Right lobe of liver (tissue), 6 donors: ENCODE measurements at regions not wholly inside any gene's neighbourhood (a gene's known extent, or its start where the extent isn't known, plus 50 kb on each side); places are given as distances from the start of the nearest gene placed in this dataset.

Experiments
- ATAC-seq, 4 donors: fragments of 200-7000 bp; cut with Tn5 transposase; one replicate each; pipeline ENCODE4 v1.9.1; 2020; ENCODE audit warnings: mild to moderate bottlenecking in 4 of 4, moderate library complexity in 4 of 4
- DNase-seq, 3 donors: peaks; one replicate each; pipeline ENCODE4 v3.0.0-alpha.2; 2020
- H3K27ac ChIP-seq, 3 donors: fragments of 200-600 bp; one replicate each; pipeline ENCODE4 v1.8.0; 2022
- H3K27me3 ChIP-seq, 2 donors: fragments of 200-600 bp; one replicate each; pipeline ENCODE4 v1.8.0; 2022
- H3K36me3 ChIP-seq, 4 donors: fragments of 200-600 bp; sonication (generic) in 1 of 4; one replicate each; pipeline versions ENCODE4 v1.5.1 to v1.8.0; 2017 to 2022; ENCODE audit warnings: control low read depth in 1 of 4
- H3K4me1 ChIP-seq, 4 donors: fragments of 200-600 bp; sonication (generic) in 1 of 4; one replicate each; pipeline versions ENCODE4 v1.5.1 to v1.8.0; 2017 to 2022; ENCODE audit warnings: control low read depth in 1 of 4
- H3K4me3 ChIP-seq, 3 donors: fragments of 200-600 bp; one replicate each; pipeline ENCODE4 v1.8.0; 2022
- H3K9me3 ChIP-seq, 4 donors: fragments of 200-600 bp; sonication (generic) in 1 of 4; one replicate each; pipeline versions ENCODE4 v1.5.1 to v1.8.0; 2017 to 2022; ENCODE audit warnings: control low read depth in 1 of 4
- POLR2A ChIP-seq: fragments of 450-650 bp; IDR thresholded peaks from one replicate; pipeline ENCODE4 v1.6.1; 2017; ENCODE audit warnings: antibody characterized with exemption, mild to moderate bottlenecking
- WGBS: methylation state at CpG from one replicate; pipeline ENCODE4 v1.1.6; 2018; ENCODE audit warnings: low coverage, low lambda C conversion rate; ENCODE audit not compliant: insufficient coverage; ENCODE audit errors: missing lambda C conversion rate; 5-methylcytosine and 5-hydroxymethylcytosine counted together
- intact Hi-C, 2 donors: fragments of 100-400 bp; cut with DNase I; formaldehyde crosslinking; loops; one replicate each; pipeline versions ENCODE4 v1.11.2 to v1.14.1; 2022
- TF ChIP-seq, protein P1 (sequence below), 4 donors: fragments of 200-600 bp in 3 of 4; fragments of 450-650 bp in 1 of 4; IDR thresholded peaks; one replicate each; pipeline versions ENCODE4 v1.5.1 to v1.8.0; 2016 to 2022; ENCODE audit warnings: antibody characterized with exemption in 4 of 4, mild to moderate bottlenecking in 2 of 4
- donor health status: DM: no; HTN: yes; CAD: no.
- donor health status: DM: no; HTN: no; CAD: no.
- donor health status: DM: no; HTN: no; CAD: no.
- donor health status: DM: no; HTN: yes; CAD: no.
- donor health status: DM: no; HTN: yes; CAD: no.

DNA sequence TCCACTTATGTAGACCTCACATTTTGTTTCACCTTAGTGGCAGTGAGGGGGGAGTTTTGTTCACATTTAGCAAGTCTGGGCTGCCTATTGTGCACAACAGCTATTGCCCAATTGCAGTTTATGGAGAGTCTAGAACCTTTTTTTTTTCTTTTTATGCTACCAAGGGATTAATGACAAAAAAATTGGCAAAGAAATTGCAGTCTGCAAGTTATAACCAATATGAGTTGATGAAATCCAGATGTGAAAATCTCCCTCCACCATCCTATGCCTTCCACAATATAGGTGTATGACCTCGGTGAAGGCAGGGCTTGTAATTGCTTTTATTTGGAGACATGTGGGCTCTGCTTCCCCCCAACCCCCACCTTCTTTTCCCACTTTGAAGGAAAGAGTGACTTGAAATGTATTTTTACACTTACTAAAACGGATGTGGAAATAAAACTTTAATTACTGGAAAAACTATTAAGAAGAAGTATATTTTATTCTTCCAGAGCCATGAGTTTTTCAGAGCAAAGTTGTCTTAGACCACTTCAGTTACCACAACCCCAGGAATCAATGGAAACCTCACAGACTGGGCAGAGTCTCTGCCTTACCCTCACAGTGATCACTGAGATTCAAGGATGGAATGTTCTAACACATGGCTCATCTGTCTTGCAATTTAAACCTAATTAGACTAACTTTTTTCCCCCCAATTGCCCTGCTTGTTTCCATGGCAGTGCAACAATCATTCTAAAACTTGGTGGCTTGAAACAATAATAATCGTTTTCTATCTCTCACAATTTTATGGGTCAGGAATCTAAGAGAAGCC lies 120.8 kb upstream of the SLC5A12 start:
- ATAC-seq (no peak), DNase-seq (no peak)
- Histone ChIP-seq H3K4me1 (no peaks in the 10 kb centered on the region), H3K27me3 (no peaks in the 10 kb centered on the region), H3K4me3 (no peak overlapping the region), H3K27ac (no peak overlapping the region), H3K9me3 (no peaks in the 10 kb centered on the region), H3K36me3 (no peaks in the 10 kb centered on the region)
- WGBS = 72% methylated on average over 3 of the region's 3 CpGs
- TF ChIP-seq, protein P1, sequence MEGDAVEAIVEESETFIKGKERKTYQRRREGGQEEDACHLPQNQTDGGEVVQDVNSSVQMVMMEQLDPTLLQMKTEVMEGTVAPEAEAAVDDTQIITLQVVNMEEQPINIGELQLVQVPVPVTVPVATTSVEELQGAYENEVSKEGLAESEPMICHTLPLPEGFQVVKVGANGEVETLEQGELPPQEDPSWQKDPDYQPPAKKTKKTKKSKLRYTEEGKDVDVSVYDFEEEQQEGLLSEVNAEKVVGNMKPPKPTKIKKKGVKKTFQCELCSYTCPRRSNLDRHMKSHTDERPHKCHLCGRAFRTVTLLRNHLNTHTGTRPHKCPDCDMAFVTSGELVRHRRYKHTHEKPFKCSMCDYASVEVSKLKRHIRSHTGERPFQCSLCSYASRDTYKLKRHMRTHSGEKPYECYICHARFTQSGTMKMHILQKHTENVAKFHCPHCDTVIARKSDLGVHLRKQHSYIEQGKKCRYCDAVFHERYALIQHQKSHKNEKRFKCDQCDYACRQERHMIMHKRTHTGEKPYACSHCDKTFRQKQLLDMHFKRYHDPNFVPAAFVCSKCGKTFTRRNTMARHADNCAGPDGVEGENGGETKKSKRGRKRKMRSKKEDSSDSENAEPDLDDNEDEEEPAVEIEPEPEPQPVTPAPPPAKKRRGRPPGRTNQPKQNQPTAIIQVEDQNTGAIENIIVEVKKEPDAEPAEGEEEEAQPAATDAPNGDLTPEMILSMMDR (IDR thresholded peaks at IDR 0.05) = no peak
- no peak for TF ChIP-seq POLR2A
- intact Hi-C loops = no loop called here

DNA sequence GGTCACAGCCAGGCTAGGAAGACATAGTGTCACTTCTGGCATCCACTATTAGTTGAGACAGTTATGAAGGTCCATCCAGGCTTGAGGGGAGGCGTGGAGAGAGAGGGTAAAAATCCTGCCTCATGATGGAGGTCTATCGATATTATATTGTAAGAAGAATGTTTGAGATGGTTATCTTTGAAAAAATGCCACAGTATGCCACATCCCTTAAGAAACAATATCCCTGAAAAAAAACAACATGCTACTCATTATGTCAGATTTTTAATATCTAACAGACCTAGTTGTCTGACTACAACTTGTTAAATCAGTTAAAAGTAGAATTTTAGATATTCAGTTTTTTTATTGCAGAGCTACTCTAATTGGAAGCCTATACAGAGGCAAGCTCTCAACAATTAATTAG lies 121.7 kb upstream of the SLC5A12 start:
- H3K4me3 ChIP-seq = no peak overlapping the region
- TF ChIP-seq POLR2A = no peak
- TF ChIP-seq, protein P1 (IDR thresholded peaks at IDR 0.05) = no peak
- H3K4me1 ChIP-seq = no peaks in the 10 kb centered on the region
- no peaks in the 10 kb centered on the region for H3K27me3 ChIP-seq
- no peak for DNase-seq
- intact Hi-C loops = no loop called here
- no peak for ATAC-seq
- no peaks in the 10 kb centered on the region for H3K36me3 ChIP-seq
- no peak overlapping the region for H3K27ac ChIP-seq
- no peaks in the 10 kb centered on the region for H3K9me3 ChIP-seq
- WGBS = 49% methylated on average over 2 of the region's 2 CpGs

DNA sequence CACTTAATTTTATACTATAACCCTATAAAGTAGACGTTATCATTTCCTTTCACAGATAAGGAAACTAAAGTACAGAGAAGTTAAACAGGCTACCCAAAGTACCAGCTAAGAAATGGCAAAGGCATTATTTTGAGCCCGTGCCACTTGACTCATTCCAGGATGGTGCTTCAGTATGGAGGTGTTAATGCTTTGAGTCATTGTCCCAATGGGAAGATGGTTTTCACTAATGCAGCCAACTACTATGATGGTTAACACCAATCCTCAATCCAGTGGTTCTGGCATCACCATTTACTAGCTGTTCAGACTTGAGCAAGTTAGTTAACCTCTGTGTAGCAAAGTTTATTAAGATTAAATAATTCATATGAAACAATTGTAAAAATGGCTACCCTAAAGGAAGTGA lies 123.1 kb upstream of the SLC5A12 start:
- H3K9me3 ChIP-seq = no peaks in the 10 kb centered on the region
- DNase-seq (no peak), ATAC-seq (no peak)
- no peak overlapping the region for H3K4me3 ChIP-seq
- H3K4me1 ChIP-seq = no peaks in the 10 kb centered on the region
- no peaks in the 10 kb centered on the region for H3K36me3 ChIP-seq
- no peak overlapping the region for H3K27ac ChIP-seq
- H3K27me3 ChIP-seq = no peaks in the 10 kb centered on the region
- WGBS = 65% methylated on average over 2 of the region's 2 CpGs
- intact Hi-C loops = no loop called here
- TF ChIP-seq POLR2A = no peak
- TF ChIP-seq, protein P1 (IDR thresholded peaks at IDR 0.05) = no peak

DNA sequence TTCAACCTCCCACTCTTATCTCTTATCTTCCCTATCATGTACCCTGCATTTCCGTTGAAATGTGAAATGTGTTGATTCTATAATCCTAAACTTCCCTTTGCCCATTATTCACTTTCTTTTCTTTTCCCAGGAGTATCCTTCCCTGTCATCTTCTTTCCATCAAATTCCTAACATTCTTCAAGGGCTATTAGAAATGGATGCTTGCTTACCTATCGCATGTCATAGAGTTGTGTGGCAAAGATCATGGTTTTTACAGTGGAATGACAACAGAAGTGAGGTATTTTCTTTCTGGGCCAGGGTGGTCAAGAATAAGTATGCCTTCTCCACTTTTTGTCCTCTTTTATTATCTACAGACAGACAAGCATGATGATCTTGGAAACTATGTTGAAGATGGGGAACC lies 124.4 kb upstream of the SLC5A12 start:
- no peak for ATAC-seq
- WGBS = 46% methylated on average over 2 of the region's 2 CpGs
- no peaks in the 10 kb centered on the region for H3K9me3 ChIP-seq
- H3K27ac ChIP-seq = no peak overlapping the region
- no peaks in the 10 kb centered on the region for H3K27me3 ChIP-seq
- H3K4me3 ChIP-seq = no peak overlapping the region
- no peaks in the 10 kb centered on the region for H3K4me1 ChIP-seq
- intact Hi-C loops = no loop called here
- no peak for DNase-seq
- no peaks in the 10 kb centered on the region for H3K36me3 ChIP-seq
- TF ChIP-seq, protein P1 (IDR thresholded peaks at IDR 0.05) = no peak
- no peak for TF ChIP-seq POLR2A
